GM12878 (cell line): ENCODE measurements at regions not wholly inside any gene's neighbourhood (a gene's known extent, or its start where the extent isn't known, plus 50 kb on each side); places are given as distances from the start of the nearest gene placed in this dataset.
"Not testable (repeated sequence)": the region's sequence is repeated elsewhere in the genome, so short reads cannot be mapped to it uniquely, and the experiment has no call there.

Experiments used
- ATAC-seq: fragments of 200-7000 bp; cut with Tn5 transposase; 3 replicates; pipeline ENCODE4 v1.9.1; 2020; ENCODE audit warnings: mild to moderate bottlenecking, moderate library complexity
- BruUV-seq: library from RNA; stranded (reverse); fragments of 400-500 nt; replicated peaks from 2 replicates; lab custom pipeline; 2021; lab: Mats Ljungman, UMichigan
- CTCF ChIA-PET: fragments of 300-600 bp; sonication (Branson Sonifier 250); formaldehyde crosslinking; extraction: SDS; loops from one replicate; lab custom pipeline; 2021; ENCODE audit warnings: inconsistent platforms; lab: Yijun Ruan, JAX
- POLR2A ChIA-PET: fragments of 350-600 bp; formaldehyde crosslinking; extraction: SDS; loops from one replicate; lab custom pipeline; 2021; ENCODE audit warnings: inconsistent platforms; lab: Charles Lee
- RAD21 ChIA-PET: fragments of 300-600 bp; sonication (Branson Sonifier 250); formaldehyde crosslinking; loops from one replicate; lab custom pipeline; 2023; ENCODE audit warnings: antibody characterized with exemption; ENCODE audit not compliant: unreplicated experiment; lab: Charles Lee
- SMC1A ChIA-PET: fragments of 300-600 bp; sonication (Branson Sonifier 250); formaldehyde crosslinking; loops from one replicate; lab custom pipeline; 2023; ENCODE audit not compliant: unreplicated experiment, uncharacterized antibody; lab: Charles Lee
- DNase-seq: peaks from one replicate; pipeline ENCODE4 v3.0.0-alpha.2; 2011; ENCODE audit warnings: low read depth, low spot score
- FAIRE-seq: peaks from 3 replicates; lab custom pipeline; 2011; peaks lifted over from hg19 to GRCh38; lab: Jason Lieb, UNC
- H2AFZ ChIP-seq: 2 replicates; pipeline ENCODE4 v1.6.0; 2011; ENCODE audit warnings: low read depth, low read length, control low read depth; ENCODE audit not compliant: control insufficient read depth
- H3K27ac ChIP-seq: 2 replicates; pipeline ENCODE4 v1.5.1; 2011; ENCODE audit warnings: control low read depth; ENCODE audit not compliant: control insufficient read depth, insufficient read depth
- H3K27me3 ChIP-seq, 2 experiments: replicated peaks in 1 of 2; 2 replicates each; pipeline versions ENCODE4 v1.6.0 to v1.6.1; 2011; ENCODE audit warnings: low read length in 1 of 2; ENCODE audit not compliant: control insufficient read depth in 2 of 2, insufficient read depth in 2 of 2
- H3K36me3 ChIP-seq, 2 experiments: 2 replicates each; pipeline ENCODE4 v1.5.1; 2011; ENCODE audit warnings: low read length in 1 of 2; ENCODE audit not compliant: control insufficient read depth in 2 of 2, insufficient read depth in 2 of 2
- H3K4me1 ChIP-seq: 2 replicates; pipeline ENCODE4 v1.6.1; 2011; ENCODE audit warnings: mild to moderate bottlenecking, low read length, moderate library complexity, mixed read lengths; ENCODE audit not compliant: control insufficient read depth, insufficient read depth
- H3K4me2 ChIP-seq: 2 replicates; pipeline ENCODE4 v1.6.0; 2011; ENCODE audit warnings: control low read depth; ENCODE audit not compliant: control insufficient read depth, insufficient read depth
- H3K4me3 ChIP-seq: fragments of 200-600 bp; sonication (generic); 2 replicates; pipeline ENCODE4 v1.5.1; 2016
- H3K79me2 ChIP-seq: 2 replicates; pipeline ENCODE4 v1.6.0; 2011; ENCODE audit warnings: low read length; ENCODE audit not compliant: control insufficient read depth, insufficient read depth
- H3K9ac ChIP-seq: 2 replicates; pipeline ENCODE4 v1.8.0; 2011; ENCODE audit warnings: low read length, control low read depth, mixed read lengths; ENCODE audit not compliant: control insufficient read depth, insufficient read depth
- H3K9me3 ChIP-seq: replicated peaks from 3 replicates; pipeline ENCODE4 v1.5.1; 2011; ENCODE audit warnings: mild to moderate bottlenecking, low read length; ENCODE audit not compliant: control insufficient read depth, insufficient read depth
- H4K20me1 ChIP-seq: 2 replicates; pipeline ENCODE4 v1.6.0; 2011; ENCODE audit not compliant: control insufficient read depth, insufficient read depth
- MEF2A ChIP-seq: IDR thresholded peaks from 2 replicates; pipeline ENCODE4 v1.6.1; 2011; ENCODE audit warnings: low read depth, mild to moderate bottlenecking, low read length, moderate library complexity; ENCODE audit not compliant: insufficient read depth
- NR2F1 ChIP-seq: fragments of 450-650 bp; conservative IDR thresholded peaks from 2 replicates; pipeline ENCODE4 v1.6.1; 2017; ENCODE audit warnings: mild to moderate bottlenecking
- WGBS: methylation state at CpG from one replicate; pipeline ENCODE4 v1.1.6; 2016; ENCODE audit warnings: low lambda C conversion rate; ENCODE audit not compliant: insufficient replicate concordance, insufficient coverage; ENCODE audit errors: missing lambda C conversion rate; 5-methylcytosine and 5-hydroxymethylcytosine counted together
- in situ Hi-C: fragments of 300-500 bp; cut with MboI; formaldehyde crosslinking; loops from 9 replicates; pipeline ENCODE4 v1.14.3; 2018; ENCODE audit warnings: mixed read lengths
- intact Hi-C: fragments of 100-400 bp; cut with micrococcal nuclease; formaldehyde crosslinking; loops from one replicate; pipeline ENCODE4 v1.14.2; 2022; ENCODE audit not compliant: unreplicated experiment

DNA sequence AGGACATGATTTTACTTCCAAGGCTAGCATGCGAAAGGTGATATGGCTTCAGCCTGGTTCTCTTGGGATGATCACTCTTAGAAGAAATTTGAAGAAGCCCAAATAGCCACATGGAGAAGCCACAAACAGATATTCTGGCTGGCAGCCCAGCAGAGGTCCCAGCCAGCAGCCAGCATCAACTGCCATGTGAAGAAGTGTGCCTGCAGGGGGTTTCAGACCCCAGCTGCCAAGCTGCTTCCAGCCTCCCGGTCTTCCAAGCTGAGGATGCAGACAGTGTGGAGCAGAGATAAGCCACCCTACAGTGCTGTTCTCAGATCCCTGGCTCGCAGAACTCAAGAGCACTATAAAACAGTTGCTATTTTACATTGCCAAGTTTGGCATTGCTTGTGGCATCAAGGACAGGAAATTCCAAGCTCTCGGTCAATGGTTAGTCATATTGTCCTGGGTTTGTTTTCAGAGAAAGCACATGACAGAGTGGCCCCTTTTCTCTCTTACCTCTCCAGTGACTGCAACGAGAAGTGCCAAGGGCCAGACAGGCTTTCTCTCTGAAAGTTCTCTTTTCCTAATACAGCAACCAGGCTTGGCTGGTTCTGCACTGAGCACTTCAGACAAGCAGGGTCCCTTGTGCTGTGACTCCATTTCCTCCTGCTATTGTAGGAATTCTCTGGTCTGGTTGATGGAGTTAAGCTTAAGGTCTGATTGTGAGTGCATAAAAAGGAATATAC lies 223.7 kb downstream of the ANKRD30B start:
- ChIA-PET SMC1A (no interaction called here), POLR2A (no interaction called here), RAD21 (no interaction called here), CTCF (no interaction called here)
- DNase-seq = no peak
- in situ Hi-C loops = loop anchor here (25.0 kb wide), 1 partner anchor 109 kb away; no protein-coding TSS in a partner anchor
- H3K9ac ChIP-seq = no peak overlapping the region
- no peak overlapping the region for H3K4me2 ChIP-seq
- no peak overlapping the region for H3K27ac ChIP-seq
- no peak overlapping the region for H3K4me3 ChIP-seq
- FAIRE-seq = no peak
- TF ChIP-seq NR2F1 (no peak), MEF2A (no peak)
- no peaks in the 10 kb centered on the region for H4K20me1 ChIP-seq
- no peak overlapping the region for H2AFZ ChIP-seq
- intact Hi-C loops = no loop called here
- H3K79me2 ChIP-seq = no peaks in the 10 kb centered on the region
- WGBS = 18% methylated on average over 5 of the region's 5 CpGs
- no peaks in the 10 kb centered on the region for H3K27me3 ChIP-seq
- no peaks in the 10 kb centered on the region; the same call in 2 of the 3 replicates for H3K9me3 ChIP-seq
- BruUV-seq = no TSS peak
- no peaks in the 10 kb centered on the region for H3K4me1 ChIP-seq
- no peak for ATAC-seq
- H3K36me3 ChIP-seq = no peaks in the 10 kb centered on the region

- DNase-seq, H3K27ac ChIP-seq, SMC1A ChIA-PET, H3K9ac ChIP-seq, H3K4me1 ChIP-seq, intact Hi-C loops, H2AFZ ChIP-seq, ATAC-seq, BruUV-seq, H3K4me2 ChIP-seq, CTCF ChIA-PET, H3K36me3 ChIP-seq, FAIRE-seq, H3K27me3 ChIP-seq, H3K4me3 ChIP-seq, POLR2A ChIA-PET, H4K20me1 ChIP-seq, H3K9me3 ChIP-seq, H3K79me2 ChIP-seq: not testable (repeated sequence)
- 18% methylated on average over 4 of the region's 4 CpGs for WGBS
- in situ Hi-C loops = loop anchor here (25.0 kb wide), 1 partner anchor 111 kb away; no protein-coding TSS in a partner anchor
- RAD21 ChIA-PET = interaction anchor here (1.2 kb wide), 1 partner anchor 31 kb away, joined by 3 read pairs; no protein-coding TSS in a partner anchor
Observed at GRCh38 chr18:14973421-14973820, 225.4 kb downstream of the ANKRD30B start.
